Right ventricle myocardium inferior (tissue), 1 donor: ENCODE measurements at regions not wholly inside any gene's neighbourhood (a gene's known extent, or its start where the extent isn't known, plus 50 kb on each side); places are given as distances from the start of the nearest gene placed in this dataset.

ENCODE experiments used
- ATAC-seq: fragments of 200-7000 bp; cut with Tn5 transposase; one replicate; pipeline ENCODE4 v1.9.1; 2020; ENCODE audit warnings: mild to moderate bottlenecking, moderate library complexity
- DNase-seq: peaks from one replicate; pipeline ENCODE4 v3.0.0; 2021; ENCODE audit errors: missing footprints
- intact Hi-C: fragments of 100-400 bp; cut with DNase I; formaldehyde crosslinking; loops from one replicate; pipeline ENCODE4 v1.11.0; 2022
- donor health status: DM: no; HTN: yes; CAD: no; lungs with severe emphysema.

DNA sequence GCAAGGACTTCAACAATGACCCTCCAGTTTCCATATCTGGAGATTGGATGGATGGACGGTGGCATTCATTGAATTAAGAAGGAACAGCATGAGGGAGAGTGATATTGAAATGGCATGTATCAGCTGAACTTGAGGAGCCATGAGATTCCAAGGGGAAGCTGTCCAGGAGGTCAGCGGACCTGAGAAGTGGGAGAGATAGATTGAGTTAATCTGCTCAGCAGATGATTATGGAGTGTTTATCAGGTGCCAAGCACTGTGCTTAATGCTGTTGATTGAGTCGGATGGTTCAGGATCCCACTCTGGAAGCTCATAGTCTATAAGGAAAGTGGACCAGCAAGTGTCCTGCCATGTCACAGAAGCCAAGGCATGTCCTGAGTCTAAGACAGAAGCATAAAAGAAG lies 581.3 kb downstream of the INSC start:
- intact Hi-C loops = no loop called here
- DNase-seq = no peak
- ATAC-seq = no peak

DNA sequence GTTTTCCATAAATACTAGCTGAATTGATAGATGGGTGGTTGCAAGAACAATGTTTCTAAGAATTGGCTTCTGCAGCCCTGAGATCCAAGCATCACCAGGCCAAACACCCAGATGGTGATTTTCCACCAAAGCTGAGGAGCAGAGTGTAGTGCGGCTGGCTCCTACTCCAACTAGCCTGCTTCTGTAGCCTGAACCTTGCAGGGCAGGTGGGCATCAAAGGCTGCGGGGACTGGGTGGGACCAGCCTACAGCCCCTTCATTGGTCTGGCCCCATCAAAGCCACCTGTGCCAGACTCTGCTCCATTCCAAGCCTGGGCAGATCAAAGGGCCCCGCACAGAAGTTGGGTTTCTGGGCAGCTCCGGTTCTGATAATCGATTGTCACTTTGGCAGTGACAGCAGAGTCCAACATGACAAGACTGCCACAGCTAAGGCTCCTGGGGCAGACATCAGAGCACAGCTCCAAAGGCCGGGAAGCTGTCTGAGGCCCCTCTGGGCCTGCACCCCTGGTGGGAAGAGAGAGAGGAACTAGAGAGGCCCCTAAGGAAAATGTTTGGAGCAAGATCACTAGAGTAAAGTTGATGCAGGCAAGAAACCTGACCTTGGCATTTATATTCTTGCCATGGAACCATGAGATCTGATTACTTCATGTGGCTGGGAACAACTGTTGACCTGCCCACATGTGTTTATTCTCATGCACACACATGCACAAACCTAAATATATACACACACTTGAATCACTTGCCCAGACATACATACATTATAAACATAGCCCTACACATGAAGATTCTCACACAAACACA lies 582.9 kb downstream of the INSC start:
- DNase-seq (no peak), ATAC-seq (no peak)
- intact Hi-C loops = no loop called here

DNA sequence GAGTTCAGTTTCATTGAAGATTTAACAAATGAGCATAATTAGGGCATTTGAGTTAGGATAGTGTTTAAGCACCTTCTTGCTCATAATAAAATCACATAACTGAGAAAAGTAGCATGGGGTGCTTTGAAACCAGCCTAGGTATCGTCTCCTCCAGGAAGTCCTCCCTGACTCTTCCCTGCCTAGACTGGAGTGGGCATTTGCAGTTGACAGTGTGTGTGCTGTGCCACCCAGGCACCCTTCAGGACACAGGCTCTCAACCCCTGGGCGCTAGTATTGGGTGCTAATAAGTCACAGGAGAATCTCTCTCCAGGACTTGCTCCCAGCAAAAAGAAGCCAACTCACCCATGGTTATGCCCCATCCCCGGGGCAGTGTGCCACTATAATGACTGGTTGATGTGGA lies 584.1 kb downstream of the INSC start:
- intact Hi-C loops = no loop called here
- ATAC-seq = no peak

DNA sequence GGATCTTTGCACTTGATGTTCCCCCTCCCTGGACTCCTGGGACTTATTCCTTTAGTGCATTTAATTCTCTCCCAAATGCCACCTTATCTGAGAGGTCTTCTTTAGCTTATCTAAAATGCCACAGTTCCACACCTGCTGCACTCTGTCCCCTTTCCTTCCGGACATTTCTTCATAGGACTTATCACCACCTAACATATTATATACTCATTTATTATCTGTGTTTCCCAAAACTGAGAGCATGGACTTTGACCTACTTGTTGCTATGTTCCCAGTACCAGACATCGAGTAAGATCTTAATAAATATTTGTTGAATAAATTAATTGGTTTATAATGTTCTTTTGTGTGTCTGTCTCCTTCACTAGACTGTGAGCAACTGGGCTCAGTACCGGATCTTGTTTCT lies 585.3 kb downstream of the INSC start:
- intact Hi-C loops = no loop called here
- ATAC-seq = no peak
- no peak for DNase-seq

More for the DNA sequence above, 584.1 kb downstream of the INSC start:
- DNase-seq = no peak

DNA sequence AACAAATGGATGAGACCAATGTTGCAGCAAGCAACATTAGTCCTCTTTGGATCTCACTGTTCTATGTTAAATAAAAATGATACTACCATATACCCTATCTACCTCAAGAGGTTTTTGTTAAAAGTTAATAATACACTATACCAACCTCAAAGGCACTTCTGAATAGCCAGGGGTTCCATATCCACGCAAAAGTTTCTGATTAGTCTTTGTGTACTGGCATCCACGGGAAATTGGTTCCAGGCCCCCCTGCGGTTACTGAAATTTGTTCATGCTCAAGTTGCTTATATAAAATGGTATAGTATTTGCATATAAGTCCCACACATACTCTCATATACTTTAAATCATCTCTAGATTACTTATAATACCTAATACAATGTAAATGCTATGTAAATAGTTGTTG lies 585.7 kb downstream of the INSC start:
- no peak for ATAC-seq
- DNase-seq = no peak
- intact Hi-C loops = no loop called here

DNA sequence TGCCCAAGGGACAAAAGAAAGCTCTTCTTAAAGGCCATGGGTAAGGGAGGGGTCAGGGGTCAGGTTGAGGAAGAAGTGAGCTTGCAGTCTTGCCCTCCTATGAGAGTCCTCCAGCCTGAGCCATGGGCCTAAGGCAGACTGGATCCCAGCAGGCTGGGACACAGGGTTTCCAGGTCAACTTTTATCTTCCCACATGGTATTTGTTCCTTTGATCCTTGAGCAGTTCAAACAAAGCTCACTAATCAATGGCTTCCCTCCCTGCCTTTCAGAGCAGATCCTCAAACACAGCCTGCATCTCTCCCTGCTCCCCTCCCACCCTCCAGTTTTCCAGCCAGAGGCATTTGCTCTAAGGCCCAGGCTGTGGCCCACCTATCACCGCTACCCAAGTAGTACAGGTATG lies 589.3 kb downstream of the INSC start:
- intact Hi-C loops = no loop called here
- DNase-seq = no peak
- ATAC-seq = no peak

DNA sequence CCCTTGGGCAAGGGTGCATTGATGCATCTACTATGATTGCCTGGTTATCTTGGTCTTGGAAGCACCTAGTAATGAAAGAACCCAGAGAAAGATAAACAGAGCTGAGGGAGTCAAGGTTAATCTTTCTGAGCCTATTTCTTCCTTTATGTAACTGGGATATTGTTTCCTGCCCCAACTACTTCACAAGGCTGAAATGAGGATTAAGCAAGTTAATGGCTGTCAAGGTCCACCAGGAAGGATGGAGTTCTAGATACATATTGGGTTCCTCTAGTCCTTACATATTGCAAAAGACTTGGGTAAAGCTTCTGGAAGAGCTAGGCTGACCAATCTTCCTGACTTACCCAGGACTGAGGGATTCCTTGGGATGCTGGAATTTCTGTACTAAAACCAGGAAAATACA lies 589.8 kb downstream of the INSC start:
- intact Hi-C loops = no loop called here
- DNase-seq (no peak), ATAC-seq (no peak)

DNA sequence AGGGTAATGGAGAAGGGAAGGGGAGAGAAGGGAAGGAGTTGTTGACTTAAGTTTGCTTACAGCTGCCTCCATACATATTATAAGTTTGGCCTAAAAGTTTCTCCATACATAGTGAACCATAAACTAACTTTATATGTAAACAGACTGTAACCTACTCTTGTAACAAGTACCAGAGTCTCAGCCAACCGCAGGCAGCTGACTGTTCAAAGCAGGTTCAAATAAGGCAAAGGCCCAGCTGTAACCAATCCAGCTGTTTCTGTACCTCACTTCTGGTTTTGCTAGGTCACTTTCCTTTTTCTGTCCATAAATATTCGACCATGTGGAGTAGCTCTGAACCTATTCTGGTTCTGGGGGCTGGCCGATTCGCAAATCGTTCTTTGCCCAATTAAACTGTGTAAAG lies 591.2 kb downstream of the INSC start:
- ATAC-seq = no peak
- no peak for DNase-seq
- intact Hi-C loops = no loop called here

DNA sequence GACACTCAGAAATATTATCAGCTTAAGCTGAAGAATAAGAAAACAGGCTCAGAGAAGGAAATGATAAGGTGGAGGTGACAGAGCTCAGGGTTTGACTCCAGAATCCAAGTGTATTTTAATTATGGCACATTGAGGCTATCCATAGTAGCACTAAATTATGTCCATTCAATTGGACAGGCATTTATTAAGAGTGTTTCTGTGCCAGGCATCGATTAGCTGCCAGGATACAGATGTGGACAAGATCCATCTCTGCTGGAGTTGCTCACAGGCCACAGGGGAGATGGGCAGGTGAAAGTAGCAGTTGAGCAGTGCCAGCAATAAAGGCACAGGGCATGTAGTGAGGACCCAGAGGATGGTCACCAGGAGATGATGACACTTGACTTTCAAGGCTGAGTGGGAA lies 592.5 kb downstream of the INSC start:
- intact Hi-C loops = no loop called here
- ATAC-seq (no peak), DNase-seq (no peak)

DNA sequence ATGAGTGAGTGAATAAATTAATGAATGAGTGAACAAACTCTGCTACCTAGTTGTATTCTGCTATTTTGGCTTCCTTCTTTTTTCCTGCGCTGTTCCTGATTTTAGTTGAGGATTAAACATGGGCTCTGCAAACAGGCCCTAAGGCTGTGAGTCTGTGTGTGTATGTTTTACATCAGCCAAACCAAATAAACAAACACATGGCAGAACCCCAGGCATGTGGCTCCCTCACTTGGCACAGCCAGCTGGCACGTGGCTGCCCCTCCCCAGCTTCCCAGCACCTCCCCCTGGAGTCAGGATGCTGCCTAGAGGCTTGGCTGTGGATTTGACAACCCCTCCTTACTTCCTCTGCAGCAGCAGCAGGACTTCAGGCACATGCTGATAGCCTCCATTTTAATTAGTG lies 593.2 kb downstream of the INSC start:
- ATAC-seq = peak; percentile 77
- intact Hi-C loops = no loop called here
- no peak for DNase-seq

DNA sequence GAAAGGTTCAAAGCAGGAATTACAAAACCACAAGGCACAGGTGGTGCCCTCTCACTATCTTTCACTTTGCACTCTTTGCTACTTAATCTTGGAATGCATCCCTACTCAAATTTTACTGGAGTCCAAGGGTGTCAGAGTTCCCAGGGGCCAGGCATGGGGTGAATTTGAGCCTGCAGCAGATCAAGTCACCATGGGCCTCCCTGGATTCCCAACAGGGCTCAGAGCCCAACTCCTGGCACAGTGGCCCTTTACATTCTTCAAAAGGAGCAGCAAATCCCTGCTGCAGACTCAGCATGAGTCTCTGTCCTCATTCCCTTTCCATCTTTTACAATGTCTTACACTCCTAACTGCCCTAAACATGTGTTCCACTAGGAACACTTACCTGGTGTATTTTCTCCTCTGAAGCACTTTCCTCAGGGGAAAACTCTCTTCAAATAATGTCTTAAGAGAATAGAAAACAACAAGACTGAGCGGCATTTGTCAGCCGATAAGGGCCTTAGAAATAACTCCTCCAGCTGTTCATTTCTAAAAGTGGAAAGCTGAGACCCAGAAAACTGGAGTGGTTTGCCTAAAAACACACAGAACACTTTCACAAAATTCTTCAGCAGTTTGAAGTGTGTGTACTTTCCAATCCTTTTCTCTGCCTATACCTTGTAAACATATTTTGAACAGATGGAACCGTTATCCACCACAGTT lies 596.0 kb downstream of the INSC start:
- ATAC-seq (no peak), DNase-seq (no peak)
- intact Hi-C loops = no loop called here

DNA sequence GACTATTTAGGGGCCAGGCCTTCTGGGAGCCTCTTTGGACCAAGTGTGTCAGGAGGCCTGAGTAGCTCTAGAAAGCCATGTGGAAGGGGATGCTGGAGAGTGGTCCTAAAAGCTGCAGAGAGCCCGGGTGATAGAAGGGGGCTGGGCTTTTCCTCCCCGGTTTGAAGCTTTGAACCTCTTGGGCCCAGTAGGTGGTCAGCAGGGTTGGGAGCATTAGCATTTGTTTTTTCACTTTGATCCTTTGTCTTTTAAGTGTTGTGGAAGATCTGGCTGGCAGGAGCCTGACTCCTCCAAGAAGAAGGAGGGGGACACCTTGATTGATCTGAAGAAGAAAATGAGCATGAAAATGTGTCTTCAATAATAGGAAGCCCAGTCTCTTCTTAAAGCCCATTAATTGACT lies 596.6 kb downstream of the INSC start:
- DNase-seq (no peak), ATAC-seq (no peak)
- intact Hi-C loops = no loop called here

DNA sequence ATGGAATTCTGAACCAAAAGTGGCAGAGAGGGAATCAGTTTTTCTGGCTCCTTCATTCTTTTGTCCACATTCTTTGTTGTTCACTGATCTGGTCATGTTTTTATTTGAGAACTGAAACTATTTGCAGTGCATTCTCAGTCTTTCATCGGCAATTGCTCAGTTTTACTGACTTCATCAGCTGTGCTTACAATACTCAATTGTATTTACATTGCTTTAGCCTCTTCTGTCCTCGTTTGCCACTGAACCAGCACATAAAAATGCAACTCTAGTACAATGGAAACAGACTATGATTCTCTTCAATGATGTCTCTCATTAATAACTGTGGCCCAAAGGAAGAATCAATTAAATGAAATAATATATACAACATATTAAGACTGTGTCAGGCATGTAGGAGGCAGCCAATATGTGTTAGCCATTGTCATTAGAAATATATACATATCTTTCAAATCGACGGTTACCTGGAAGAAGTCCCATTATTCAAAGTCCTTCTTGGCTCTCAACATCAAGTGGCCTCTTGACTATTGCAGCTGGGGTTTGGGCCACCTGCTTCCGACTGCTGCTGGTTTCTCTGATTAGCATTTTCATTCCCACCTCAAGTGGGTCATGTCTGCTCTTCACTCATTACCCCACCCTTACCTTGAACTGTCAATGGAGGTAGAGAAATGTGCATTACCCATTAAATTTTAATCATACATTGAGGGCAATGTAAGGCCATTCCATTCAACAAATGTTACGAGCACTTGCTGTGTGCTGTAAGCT lies 600.1 kb downstream of the INSC start:
- no peak for ATAC-seq

DNA sequence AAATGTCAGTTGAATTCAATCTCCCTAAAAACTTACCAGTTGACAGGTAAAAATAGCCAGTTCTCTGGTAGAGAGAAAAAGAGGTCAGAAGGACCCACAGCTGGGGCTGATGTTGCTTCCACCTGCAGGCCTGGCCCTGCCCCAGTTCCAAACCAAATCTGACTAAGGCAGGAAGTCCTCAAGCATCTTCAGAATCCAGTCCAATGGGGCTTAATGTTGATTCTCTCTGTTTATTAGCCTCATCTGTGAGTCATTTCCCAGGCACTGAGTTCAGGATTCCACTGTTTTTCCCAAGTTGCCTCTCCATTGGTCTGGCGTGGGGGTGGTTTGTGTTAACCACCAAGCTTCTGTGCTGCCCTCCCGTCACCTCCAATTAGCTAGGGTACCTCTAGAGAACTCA lies 601.8 kb downstream of the INSC start:
- intact Hi-C loops = no loop called here
- DNase-seq = no peak
- no peak for ATAC-seq

More for the DNA sequence above, 600.1 kb downstream of the INSC start:
- intact Hi-C loops = no loop called here
- no peak for DNase-seq

DNA sequence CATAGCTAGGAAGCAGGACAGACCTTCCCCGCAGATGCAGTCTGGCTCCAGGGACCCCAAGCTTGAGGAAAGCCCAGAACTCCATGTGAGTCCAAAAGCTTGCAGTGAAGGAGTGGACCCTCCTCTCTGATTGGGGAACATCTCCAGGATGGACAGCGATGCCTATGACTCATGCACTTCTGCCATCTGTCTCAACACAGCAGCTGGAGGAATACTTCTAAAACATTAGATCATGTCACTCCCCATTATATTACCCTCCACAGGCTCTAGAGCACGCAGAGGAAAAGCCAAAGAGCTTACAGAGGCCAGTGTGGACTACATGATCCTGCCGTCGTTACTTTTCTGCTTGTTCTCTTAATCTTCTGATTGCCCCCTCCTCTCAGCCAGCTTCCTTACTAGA lies 605.7 kb downstream of the INSC start:
- ATAC-seq (peak; percentile 51), DNase-seq (no peak)
- intact Hi-C loops = no loop called here

DNA sequence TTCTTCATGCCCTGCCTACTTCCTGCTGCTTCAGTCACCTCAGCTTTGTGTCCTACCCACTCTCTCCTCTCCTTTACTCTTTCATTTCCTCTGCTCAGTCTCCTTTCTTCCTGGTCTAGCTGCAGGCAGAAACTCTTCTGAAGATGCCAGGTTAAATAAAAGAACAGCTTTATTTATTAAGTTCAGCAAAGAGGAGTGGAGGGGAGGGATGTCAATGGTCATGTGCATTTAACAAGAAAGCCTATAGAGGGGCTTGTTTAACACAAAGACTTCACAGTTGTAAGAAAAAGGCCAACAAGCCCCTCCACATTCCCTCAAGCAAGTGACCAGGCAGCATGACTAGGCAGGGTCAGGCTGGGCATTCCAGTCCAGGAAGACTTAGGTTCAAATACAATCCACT lies 609.2 kb downstream of the INSC start:
- DNase-seq = no peak
- intact Hi-C loops = no loop called here
- ATAC-seq = no peak

DNA sequence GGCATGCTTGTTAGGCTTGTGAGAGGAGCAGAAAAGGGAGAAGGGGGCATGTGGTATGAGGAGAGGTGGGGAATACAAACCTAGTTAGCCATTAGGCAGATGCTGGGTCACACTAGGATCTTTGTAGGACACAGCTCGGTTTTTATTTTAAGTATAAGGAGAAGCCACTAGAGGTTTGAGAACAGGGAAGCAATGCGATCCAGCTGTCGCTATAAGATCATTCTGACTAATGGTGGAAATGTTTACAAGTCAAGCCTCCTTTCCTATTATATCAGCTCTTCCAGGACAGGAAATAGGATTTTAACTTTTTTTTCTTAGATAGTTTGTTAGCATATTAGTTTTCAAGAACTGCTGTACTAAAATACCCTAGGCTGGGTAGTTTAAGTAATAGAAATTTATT lies 609.9 kb downstream of the INSC start:
- DNase-seq (no peak), ATAC-seq (no peak)
- intact Hi-C loops = no loop called here

DNA sequence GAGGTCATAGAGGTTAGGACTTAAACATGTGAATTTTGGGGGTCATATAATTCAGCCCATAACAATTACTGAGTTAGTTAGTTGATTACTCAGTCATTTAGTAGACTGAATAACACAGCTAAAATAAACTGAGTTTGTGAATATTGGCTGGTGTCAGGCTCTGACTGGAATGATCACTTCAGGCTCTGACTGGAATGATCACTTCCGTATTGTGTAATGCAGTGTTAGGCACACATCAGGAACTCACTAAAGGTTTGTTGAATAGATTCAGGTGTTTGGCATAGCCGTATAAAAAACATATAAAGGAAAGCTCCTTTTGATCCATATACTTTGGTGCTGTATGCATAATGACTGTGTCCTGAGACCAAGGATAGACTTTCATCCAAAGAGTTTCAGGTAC lies 610.5 kb downstream of the INSC start:
- intact Hi-C loops = no loop called here
- ATAC-seq = no peak

DNA sequence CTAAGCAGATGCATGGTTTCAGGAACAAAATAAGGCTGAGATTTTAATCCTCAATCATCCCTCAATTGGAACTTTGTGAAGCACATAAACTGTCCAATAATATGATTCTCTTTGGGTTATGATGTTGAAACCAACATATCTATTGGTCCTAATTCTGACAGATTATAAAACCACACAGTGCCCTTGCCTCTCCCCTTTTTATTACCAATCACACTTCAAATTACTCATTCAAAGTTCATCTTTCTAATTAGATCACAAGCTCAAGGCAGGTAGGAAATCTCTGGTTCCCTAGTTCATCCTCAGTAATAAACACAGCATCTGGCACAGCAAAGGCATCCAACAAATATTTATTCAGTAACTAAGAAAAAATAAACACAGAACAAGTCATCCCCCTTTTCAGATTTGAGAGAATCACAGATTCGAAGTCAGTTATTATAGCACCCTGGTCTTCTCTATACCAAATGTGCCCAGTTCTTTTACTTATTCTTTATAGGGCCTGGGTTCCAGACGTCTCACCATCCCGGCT lies 611.6 kb downstream of the INSC start:
- DNase-seq (no peak), ATAC-seq (no peak)
- intact Hi-C loops = no loop called here

More for the DNA sequence above, 610.5 kb downstream of the INSC start:
- no peak for DNase-seq
